K562 (cell line): ENCODE measurements at regions not wholly inside any gene's neighbourhood (a gene's known extent, or its start where the extent isn't known, plus 50 kb on each side); places are given as distances from the start of the nearest gene placed in this dataset.

Experiments
- ATAC-seq: fragments of 200-7000 bp; cut with Tn5 transposase; 3 replicates; pipeline ENCODE4 v1.9.1; 2020; ENCODE audit warnings: moderate library complexity
- BruUV-seq: library from RNA; stranded (reverse); fragments of 400-500 nt; replicated peaks from 2 replicates; lab custom pipeline; 2021; lab: Mats Ljungman, UMichigan
- CTCF ChIA-PET: fragments of 300-600 bp; formaldehyde crosslinking; extraction: SDS; loops from one replicate; lab custom pipeline; 2021; ENCODE audit warnings: low intra/inter-chr PET ratio; lab: Yijun Ruan, JAX
- POLR2A ChIA-PET: fragments of 300-600, 350-650 bp; sonication (Branson Sonifier 250); formaldehyde crosslinking; extraction: SDS; loops from one replicate; lab custom pipeline; 2021; ENCODE audit warnings: antibody characterized with exemption, inconsistent platforms; lab: Yijun Ruan, JAX
- DNase-seq, 4 experiments: peaks; one replicate each; pipeline versions ENCODE4 v3.0.0 to v3.0.0-alpha.2; 2011 to 2018; ENCODE audit warnings: low spot score in 3 of 4, mixed read lengths in 3 of 4; ENCODE audit errors: extremely low read depth in 1 of 4
- FAIRE-seq: peaks from 2 replicates; lab custom pipeline; 2011; peaks lifted over from hg19 to GRCh38; lab: Jason Lieb, UNC
- H2AFZ ChIP-seq: 2 replicates; pipeline ENCODE4 v1.6.0; 2011; ENCODE audit warnings: low read depth, low read length, control low read depth, inconsistent platforms
- H3K27ac ChIP-seq: fragments of 200-600 bp; 3 replicates; pipeline ENCODE4 v1.8.0; 2011; ENCODE audit warnings: low read depth, mild to moderate bottlenecking, control low read depth, inconsistent platforms, low read length, moderate library complexity, mixed read lengths; ENCODE audit errors: extremely low read depth
- H3K27me3 ChIP-seq, 2 experiments: fragments of 300-600 bp in 1 of 2; 2 replicates in 1 of 2; 3 replicates in 1 of 2; pipeline versions ENCODE4 v1.6.0 to v1.8.0; 2011; ENCODE audit warnings: inconsistent platforms in 2 of 2, low read length in 2 of 2, mild to moderate bottlenecking in 1 of 2, mixed read lengths in 1 of 2, moderate library complexity in 1 of 2; ENCODE audit not compliant: control insufficient read depth in 2 of 2, insufficient read depth in 2 of 2
- H3K36me3 ChIP-seq: fragments of 300-600 bp; 3 replicates; pipeline ENCODE4 v1.8.0; 2011; ENCODE audit warnings: mild to moderate bottlenecking, low read length, inconsistent platforms; ENCODE audit not compliant: control insufficient read depth, insufficient read depth
- H3K4me1 ChIP-seq, 2 experiments: fragments of 200-600 bp in 1 of 2; replicated peaks in 1 of 2; 2 replicates in 1 of 2; 3 replicates in 1 of 2; pipeline versions ENCODE4 v1.5.1 to v1.8.0; 2011; ENCODE audit warnings: inconsistent platforms in 2 of 2, low read length in 2 of 2, mild to moderate bottlenecking in 1 of 2, mixed read lengths in 1 of 2, moderate library complexity in 1 of 2; ENCODE audit not compliant: control insufficient read depth in 2 of 2, insufficient read depth in 2 of 2
- H3K4me2 ChIP-seq: 2 replicates; pipeline ENCODE4 v1.6.1; 2011; ENCODE audit warnings: low read length, control low read depth, inconsistent platforms, mixed read lengths; ENCODE audit not compliant: insufficient read depth
- H3K4me3 ChIP-seq: fragments of 200-600 bp; sonication (generic), shearing (Covaris generic); 2 replicates; pipeline ENCODE4 v1.5.1; 2016; ENCODE audit warnings: control low read depth, inconsistent platforms
- H3K79me2 ChIP-seq: fragments of 200-600 bp; 3 replicates; pipeline ENCODE4 v1.8.0; 2011; ENCODE audit warnings: low read length, inconsistent platforms; ENCODE audit not compliant: control insufficient read depth, insufficient read depth
- H3K9ac ChIP-seq, 2 experiments: 2 replicates each; pipeline versions ENCODE4 v1.6.0 to v1.6.1; 2011; ENCODE audit warnings: low read depth in 2 of 2, low read length in 2 of 2, control low read depth in 1 of 2, inconsistent platforms in 1 of 2, mild to moderate bottlenecking in 1 of 2, mixed read lengths in 1 of 2; ENCODE audit not compliant: insufficient read depth in 1 of 2
- H3K9me1 ChIP-seq: one replicate; pipeline ENCODE4 v1.6.0; 2011; ENCODE audit warnings: inconsistent platforms, mild to moderate bottlenecking, low read length, moderate library complexity; ENCODE audit not compliant: control insufficient read depth, insufficient read depth
- H3K9me3 ChIP-seq: replicated peaks from 2 replicates; pipeline ENCODE4 v1.5.1; 2011; ENCODE audit warnings: low read depth, low read length, inconsistent platforms; ENCODE audit not compliant: control insufficient read depth, insufficient read depth
- H4K20me1 ChIP-seq: replicated peaks from 2 replicates; pipeline ENCODE4 v1.6.1; 2011; ENCODE audit warnings: low read length, inconsistent platforms, mixed read lengths; ENCODE audit not compliant: control insufficient read depth, insufficient read depth
- CCAR2 ChIP-seq: fragments of 200-400 bp; formaldehyde crosslinking; IDR thresholded peaks from 2 replicates; pipeline ENCODE4 v1.6.1; 2017; ENCODE audit warnings: mild to moderate bottlenecking, low read depth, low read length
- CEBPG ChIP-seq, 3 experiments: fragments of 200-800 bp in 1 of 3; sonication (Bioruptor generic) in 1 of 3; sonication (generic) in 1 of 3; formaldehyde crosslinking in 1 of 3; IDR thresholded peaks in 2 of 3; conservative IDR thresholded peaks in 1 of 3; 2 replicates each; pipeline versions ENCODE4 v1.6.1 to v1.8.0; 2016 to 2022; ENCODE audit warnings: missing compliant biosample characterization in 2 of 3, missing genetic modification characterization in 2 of 3, mild to moderate bottlenecking in 1 of 3, missing genetic modification reagents in 1 of 3
- CHD4 ChIP-seq: fragments of 200-600 bp; sonication (generic); IDR thresholded peaks from 3 replicates; pipeline ENCODE4 v1.6.1; 2012; ENCODE audit warnings: low read depth, mild to moderate bottlenecking, mixed read lengths, low read length, inconsistent platforms; ENCODE audit not compliant: insufficient read depth, insufficient replicate concordance, poor library complexity, severe bottlenecking
- HMG20B ChIP-seq: fragments of 250-450 bp; sonication (Bioruptor Pico); IDR thresholded peaks from 2 replicates; pipeline ENCODE4 v1.5.0; 2021; ENCODE audit warnings: mild to moderate bottlenecking
- MYC ChIP-seq, 2 experiments: fragments of 250-450 bp in 1 of 2; sonication (Bioruptor Pico) in 1 of 2; IDR thresholded peaks; 2 replicates each; pipeline versions ENCODE4 v1.5.1 to v1.6.1; 2012 to 2021; ENCODE audit warnings: low read depth in 2 of 2, borderline replicate concordance in 1 of 2, improper control_type of control experiment in 1 of 2, low read length in 1 of 2, mild to moderate bottlenecking in 1 of 2, moderate library complexity in 1 of 2
- PURB ChIP-seq: sonication (generic); formaldehyde crosslinking; IDR thresholded peaks from 2 replicates; pipeline ENCODE4 v1.9.0; 2021; ENCODE audit warnings: low read depth, mild to moderate bottlenecking, missing genetic modification reagents
- RB1 ChIP-seq: fragments of 450-650 bp; IDR thresholded peaks from 2 replicates; pipeline ENCODE4 v1.6.1; 2017; ENCODE audit warnings: low read depth, mild to moderate bottlenecking
- SNAPC5 ChIP-seq: fragments of 250-450 bp; sonication (Bioruptor Pico); IDR thresholded peaks from 2 replicates; pipeline ENCODE4 v1.8.0; 2021; ENCODE audit warnings: moderate library complexity, mild to moderate bottlenecking, inconsistent platforms
- ZC3H8 ChIP-seq: fragments of 450-650 bp; IDR thresholded peaks from 2 replicates; pipeline ENCODE4 v1.6.1; 2017
- ZFP36 ChIP-seq: fragments of 150-350 bp; IDR thresholded peaks from 2 replicates; pipeline ENCODE4 v1.6.1; 2018; ENCODE audit warnings: low read length, low read depth; ENCODE audit not compliant: partially characterized antibody
- ZNF184 ChIP-seq: sonication (generic); formaldehyde crosslinking; IDR thresholded peaks from 2 replicates; pipeline ENCODE4 v1.5.0; 2020; ENCODE audit warnings: missing genetic modification reagents
- ZNF232 ChIP-seq: sonication (generic); formaldehyde crosslinking; IDR thresholded peaks from 2 replicates; pipeline ENCODE4 v1.8.0; 2022; ENCODE audit warnings: mild to moderate bottlenecking, missing genetic modification reagents
- ZNF449 ChIP-seq: fragments of 250-450 bp; sonication (Bioruptor Pico); IDR thresholded peaks from 2 replicates; pipeline ENCODE4 v1.8.0; 2022; ENCODE audit warnings: moderate library complexity, mild to moderate bottlenecking, inconsistent platforms
- ZZZ3 ChIP-seq: fragments of 450-650 bp; IDR thresholded peaks from 2 replicates; pipeline ENCODE4 v1.6.1; 2016; ENCODE audit warnings: antibody characterized with exemption, mild to moderate bottlenecking, moderate library complexity
- WGBS: fragments of 100-300 bp; shearing (Covaris generic); methylation state at CpG from one replicate; pipeline ENCODE4 v1.1.6; 2016; ENCODE audit warnings: low coverage, mixed read lengths; ENCODE audit not compliant: insufficient coverage; ENCODE audit errors: missing lambda C conversion rate; 5-methylcytosine and 5-hydroxymethylcytosine counted together
- in situ Hi-C: fragments of 300-500 bp; cut with MboI; formaldehyde crosslinking; loops from 4 replicates; pipeline ENCODE4 v1.15.0; 2018; ENCODE audit warnings: inconsistent platforms, mixed read lengths
- intact Hi-C: fragments of 100-400 bp; cut with micrococcal nuclease; formaldehyde crosslinking; loops from 2 replicates; pipeline ENCODE4 v1.14.2; 2022
- TF ChIP-seq, protein P1 (sequence below): sonication (generic); formaldehyde crosslinking; IDR thresholded peaks from 2 replicates; pipeline ENCODE4 v1.8.0; 2022; ENCODE audit warnings: missing genetic modification reagents, mild to moderate bottlenecking, borderline replicate concordance
- TF ChIP-seq, protein P2 (sequence below): sonication (generic); IDR thresholded peaks from 2 replicates; pipeline ENCODE4 v1.6.1; 2016

DNA sequence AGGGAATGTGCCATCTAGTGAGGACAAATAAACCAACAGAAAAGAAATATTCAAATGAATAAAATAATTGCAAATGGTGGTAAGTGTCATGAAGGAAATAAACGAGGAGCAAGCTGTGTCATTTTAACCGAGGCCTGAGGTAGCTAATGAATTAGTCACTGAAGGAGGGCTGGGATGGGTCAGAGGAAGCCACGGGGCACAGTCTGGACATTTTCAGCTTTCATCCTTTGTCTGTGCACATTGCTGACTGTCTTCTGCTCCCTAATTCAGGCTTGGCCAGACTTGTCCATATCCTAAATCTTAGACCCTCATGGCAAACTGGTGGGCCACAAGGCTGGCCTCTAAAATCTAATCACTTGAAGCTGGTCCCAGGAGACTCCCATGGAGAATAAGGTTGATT, 138.4 kb downstream of the RHOU start:
- Histone ChIP-seq H4K20me1 (0 out of 2 replicates have a peak, but pooled peaks cover 5% of the 10 kb centered on the region), H3K27ac (no peak overlapping the region), H3K27me3 (peaks cover 9 to 38% of the 10 kb centered on the region in 2 experiments), H3K36me3 (no peaks in the 10 kb centered on the region), H3K9ac (no peak overlapping the region), H2AFZ (no peak overlapping the region), H3K4me1 (no peaks in the 10 kb centered on the region), H3K4me3 (no peak overlapping the region), H3K9me3 (no peaks in the 10 kb centered on the region), H3K4me2 (no peak overlapping the region), H3K9me1 (no peaks in the 10 kb centered on the region), H3K79me2 (no peaks in the 10 kb centered on the region)
- FAIRE-seq (no peak), DNase-seq (no peak), ATAC-seq (no peak)
- ChIA-PET CTCF (no interaction called here), POLR2A (interaction anchor here (0.8 kb wide), 1 partner anchor 25 kb away, joined by 3 read pairs; no protein-coding TSS in a partner anchor)
- intact Hi-C loops, result no loop called here
- TF ChIP-seq ZC3H8 (no peak), ZNF449 (CRISPR knock-in tag) (no peak), CEBPG (CRISPR knock-in tag; IDR thresholded peaks at IDR 0.05) (no peak), CEBPG (tag; conservative IDR thresholded peaks at IDR 0.05 in 1 of 2, IDR thresholded peaks at IDR 0.05 in 1 of 2) (no peak), ZNF184 (no peak), MYC (IDR thresholded peaks at IDR 0.05; ENCODE audit: low read depth, low read length) (no peak), MYC (CRISPR knock-in tag; IDR thresholded peaks at IDR 0.05; ENCODE audit: borderline replicate concordance, low read depth) (no peak), CHD4 (no peak), CCAR2 (no peak), ZZZ3 (no peak), ZFP36 (no peak), SNAPC5 (no peak), ZNF232 (CRISPR knock-in tag) (no peak), PURB (no peak), RB1 (no peak), HMG20B (CRISPR knock-in tag) (no peak)
- TF ChIP-seq, protein P1, sequence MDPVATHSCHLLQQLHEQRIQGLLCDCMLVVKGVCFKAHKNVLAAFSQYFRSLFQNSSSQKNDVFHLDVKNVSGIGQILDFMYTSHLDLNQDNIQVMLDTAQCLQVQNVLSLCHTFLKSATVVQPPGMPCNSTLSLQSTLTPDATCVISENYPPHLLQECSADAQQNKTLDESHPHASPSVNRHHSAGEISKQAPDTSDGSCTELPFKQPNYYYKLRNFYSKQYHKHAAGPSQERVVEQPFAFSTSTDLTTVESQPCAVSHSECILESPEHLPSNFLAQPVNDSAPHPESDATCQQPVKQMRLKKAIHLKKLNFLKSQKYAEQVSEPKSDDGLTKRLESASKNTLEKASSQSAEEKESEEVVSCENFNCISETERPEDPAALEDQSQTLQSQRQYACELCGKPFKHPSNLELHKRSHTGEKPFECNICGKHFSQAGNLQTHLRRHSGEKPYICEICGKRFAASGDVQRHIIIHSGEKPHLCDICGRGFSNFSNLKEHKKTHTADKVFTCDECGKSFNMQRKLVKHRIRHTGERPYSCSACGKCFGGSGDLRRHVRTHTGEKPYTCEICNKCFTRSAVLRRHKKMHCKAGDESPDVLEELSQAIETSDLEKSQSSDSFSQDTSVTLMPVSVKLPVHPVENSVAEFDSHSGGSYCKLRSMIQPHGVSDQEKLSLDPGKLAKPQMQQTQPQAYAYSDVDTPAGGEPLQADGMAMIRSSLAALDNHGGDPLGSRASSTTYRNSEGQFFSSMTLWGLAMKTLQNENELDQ, result no peak
- TF ChIP-seq, protein P2, sequence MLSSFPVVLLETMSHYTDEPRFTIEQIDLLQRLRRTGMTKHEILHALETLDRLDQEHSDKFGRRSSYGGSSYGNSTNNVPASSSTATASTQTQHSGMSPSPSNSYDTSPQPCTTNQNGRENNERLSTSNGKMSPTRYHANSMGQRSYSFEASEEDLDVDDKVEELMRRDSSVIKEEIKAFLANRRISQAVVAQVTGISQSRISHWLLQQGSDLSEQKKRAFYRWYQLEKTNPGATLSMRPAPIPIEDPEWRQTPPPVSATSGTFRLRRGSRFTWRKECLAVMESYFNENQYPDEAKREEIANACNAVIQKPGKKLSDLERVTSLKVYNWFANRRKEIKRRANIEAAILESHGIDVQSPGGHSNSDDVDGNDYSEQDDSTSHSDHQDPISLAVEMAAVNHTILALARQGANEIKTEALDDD, result no peak
- 2% methylated on average over 3 of the region's 3 CpGs for WGBS
- in situ Hi-C loops, result no loop called here
- BruUV-seq, result no TSS peak
